SK-N-SH treated with all-trans-retinoic acid at 6 μM for 48 hours (cell line): ENCODE measurements at regions not wholly inside any gene's neighbourhood (a gene's known extent, or its start where the extent isn't known, plus 50 kb on each side); places are given as distances from the start of the nearest gene placed in this dataset.

Experiments
- ARNTL ChIP-seq: fragments of 450-650 bp; formaldehyde crosslinking; IDR thresholded peaks from 2 replicates; pipeline ENCODE4 v1.5.0; 2020; ENCODE audit warnings: low read depth, mild to moderate bottlenecking, moderate library complexity, borderline replicate concordance
- BACH2 ChIP-seq: fragments of 250-450 bp; sonication (Bioruptor Pico); IDR thresholded peaks from 2 replicates; pipeline ENCODE4 v1.9.0; 2021; ENCODE audit warnings: mild to moderate bottlenecking, borderline replicate concordance
- ISL1 ChIP-seq: fragments of 250-450 bp; sonication (Bioruptor Pico); IDR thresholded peaks from 2 replicates; pipeline ENCODE4 v2.1.2; 2022; ENCODE audit warnings: mild to moderate bottlenecking, moderate library complexity
- POU6F1 ChIP-seq: fragments of 250-450 bp; sonication (Bioruptor Pico); IDR thresholded peaks from 2 replicates; pipeline ENCODE4 v1.8.0; 2021; ENCODE audit warnings: low read depth, mild to moderate bottlenecking, moderate library complexity, borderline replicate concordance
- TOX ChIP-seq: fragments of 250-450 bp; sonication (Bioruptor Pico); IDR thresholded peaks from 2 replicates; pipeline ENCODE4 v1.8.0; 2021; ENCODE audit warnings: mild to moderate bottlenecking, moderate library complexity, borderline replicate concordance
- ZFP30 ChIP-seq: fragments of 450-650 bp; formaldehyde crosslinking; IDR thresholded peaks from 2 replicates; pipeline ENCODE4 v1.5.0; 2022; ENCODE audit warnings: mild to moderate bottlenecking, moderate library complexity
- ZNF70 ChIP-seq: fragments of 450-650 bp; formaldehyde crosslinking; IDR thresholded peaks from 2 replicates; pipeline ENCODE4 v1.5.0; 2020; ENCODE audit warnings: mild to moderate bottlenecking, moderate library complexity
- ZNF8 ChIP-seq: fragments of 450-650 bp; formaldehyde crosslinking; IDR thresholded peaks from 2 replicates; pipeline ENCODE4 v1.5.0; 2020; ENCODE audit warnings: mild to moderate bottlenecking, moderate library complexity
- TF ChIP-seq, protein P1 (sequence below): fragments of 250-450 bp; sonication (Bioruptor Pico); IDR thresholded peaks from 2 replicates; pipeline ENCODE4 v1.8.0; 2020; ENCODE audit warnings: mild to moderate bottlenecking, moderate library complexity, borderline replicate concordance

DNA sequence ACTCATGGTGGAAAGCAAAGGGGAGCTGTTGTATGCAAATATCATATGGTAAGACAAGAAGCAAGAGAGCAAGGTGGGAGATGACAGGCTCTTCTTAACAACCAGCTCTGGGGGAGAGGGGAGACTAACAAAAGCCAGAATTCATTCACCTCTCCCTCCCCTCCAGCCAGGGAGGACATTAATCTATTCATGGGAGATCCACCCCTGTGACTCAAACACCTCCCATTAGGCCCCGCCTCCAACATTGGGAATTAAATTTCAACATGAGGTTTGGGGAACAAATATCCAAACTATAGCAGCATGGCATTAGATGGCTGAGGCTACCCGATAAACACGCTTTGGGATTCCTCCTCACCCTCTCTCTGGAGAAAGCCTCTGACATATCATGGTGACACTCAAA lies 210.6 kb downstream of the RHOU start:
- TF ChIP-seq BACH2 (CRISPR knock-in tag) = no peak
- TF ChIP-seq, protein P1, sequence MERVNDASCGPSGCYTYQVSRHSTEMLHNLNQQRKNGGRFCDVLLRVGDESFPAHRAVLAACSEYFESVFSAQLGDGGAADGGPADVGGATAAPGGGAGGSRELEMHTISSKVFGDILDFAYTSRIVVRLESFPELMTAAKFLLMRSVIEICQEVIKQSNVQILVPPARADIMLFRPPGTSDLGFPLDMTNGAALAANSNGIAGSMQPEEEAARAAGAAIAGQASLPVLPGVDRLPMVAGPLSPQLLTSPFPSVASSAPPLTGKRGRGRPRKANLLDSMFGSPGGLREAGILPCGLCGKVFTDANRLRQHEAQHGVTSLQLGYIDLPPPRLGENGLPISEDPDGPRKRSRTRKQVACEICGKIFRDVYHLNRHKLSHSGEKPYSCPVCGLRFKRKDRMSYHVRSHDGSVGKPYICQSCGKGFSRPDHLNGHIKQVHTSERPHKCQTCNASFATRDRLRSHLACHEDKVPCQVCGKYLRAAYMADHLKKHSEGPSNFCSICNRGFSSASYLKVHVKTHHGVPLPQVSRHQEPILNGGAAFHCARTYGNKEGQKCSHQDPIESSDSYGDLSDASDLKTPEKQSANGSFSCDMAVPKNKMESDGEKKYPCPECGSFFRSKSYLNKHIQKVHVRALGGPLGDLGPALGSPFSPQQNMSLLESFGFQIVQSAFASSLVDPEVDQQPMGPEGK (CRISPR knock-in tag) = no peak
- no peak for TF ChIP-seq ARNTL (CRISPR knock-in tag)
- no peak for TF ChIP-seq TOX (CRISPR knock-in tag)
- no peak for TF ChIP-seq ISL1 (CRISPR knock-in tag)
- no peak for TF ChIP-seq ZFP30 (CRISPR knock-in tag)
- no peak for TF ChIP-seq ZNF8 (CRISPR knock-in tag)
- no peak for TF ChIP-seq POU6F1 (CRISPR knock-in tag)
- TF ChIP-seq ZNF70 = no peak
